ENCODE measurements at regions not wholly inside any gene's neighbourhood (a gene's known extent, or its start where the extent isn't known, plus 50 kb on each side); places are given as distances from the start of the nearest gene placed in this dataset.

DNA sequence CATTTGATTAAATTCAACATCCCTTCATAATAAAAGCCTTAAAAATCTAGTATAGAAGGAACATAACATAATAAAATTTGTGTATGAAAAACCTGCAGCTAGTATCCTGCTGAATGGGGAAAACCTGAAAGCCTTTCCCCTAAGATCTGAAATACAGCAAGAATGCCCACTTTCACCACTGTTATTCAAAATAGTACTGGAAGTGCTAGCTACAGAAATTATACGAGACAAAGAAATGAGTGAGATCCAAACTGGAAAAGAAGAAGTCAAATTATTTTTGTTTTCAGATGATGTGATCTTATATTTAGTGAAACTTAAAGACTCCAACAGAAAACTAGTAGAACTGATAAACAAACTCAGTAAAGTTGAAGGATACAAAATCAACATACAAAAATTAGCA is 152.9 kb downstream of the RTL3 start:
- intact Hi-C loops (cut with DNase I) = no loop called here
- no peak for DNase-seq (ENCODE audit: low spot score)

DNA sequence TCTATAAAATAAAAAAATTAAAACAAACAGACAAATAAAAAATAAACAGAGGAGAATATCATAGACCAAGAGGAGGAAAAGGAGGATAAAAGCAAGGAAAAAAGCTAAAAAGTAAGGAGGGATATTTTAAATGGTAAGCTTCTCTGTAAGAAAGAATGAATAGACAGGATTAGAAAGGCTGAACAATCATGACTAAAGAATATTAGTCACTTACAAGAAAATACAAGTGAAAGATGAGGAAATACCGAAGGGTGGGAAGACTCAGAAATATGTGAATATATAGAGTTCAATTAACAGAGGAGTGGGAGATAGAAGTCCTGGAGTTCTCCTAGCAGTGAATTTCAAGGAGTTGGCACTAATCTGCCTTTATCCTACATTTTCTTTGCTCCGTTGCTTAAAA is 162.6 kb downstream of the RTL3 start:
- DNase-seq (ENCODE audit: low spot score) = no peak
- intact Hi-C loops (cut with DNase I) = no loop called here

- DNase-seq (ENCODE audit: low spot score) = no peak
- intact Hi-C loops (cut with DNase I) = no loop called here
These were observed 165.8 kb upstream of the CYSLTR1 start for GRCh38 chrX:78493180-78493579.

GRCh38 chrX:78476701-78477100 is 149.3 kb upstream of the CYSLTR1 start:
- no peak for DNase-seq (ENCODE audit: low spot score)
- intact Hi-C loops (cut with DNase I) = no loop called here

DNA sequence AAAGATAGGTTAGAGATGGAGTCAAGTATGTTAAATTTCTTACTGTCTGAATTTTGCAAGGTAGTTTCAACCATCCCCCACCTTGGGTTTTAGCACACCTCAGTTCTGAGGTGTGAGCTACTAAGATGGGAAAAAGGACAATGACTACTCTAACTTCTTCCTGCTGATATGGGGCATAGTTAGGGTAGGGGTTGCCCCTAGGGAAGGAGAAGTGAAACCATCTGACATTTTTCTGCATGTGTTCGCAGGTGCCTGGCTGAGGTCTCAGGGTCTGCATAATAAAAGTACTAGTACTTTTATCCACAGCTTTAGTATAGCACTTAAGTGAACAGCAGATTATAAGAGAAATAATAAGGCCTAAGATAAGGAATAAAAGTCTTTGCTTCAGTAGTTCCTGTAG is 129.5 kb upstream of the CYSLTR1 start:
- intact Hi-C loops (cut with DNase I) = no loop called here
- DNase-seq (ENCODE audit: low spot score) = no peak

DNA sequence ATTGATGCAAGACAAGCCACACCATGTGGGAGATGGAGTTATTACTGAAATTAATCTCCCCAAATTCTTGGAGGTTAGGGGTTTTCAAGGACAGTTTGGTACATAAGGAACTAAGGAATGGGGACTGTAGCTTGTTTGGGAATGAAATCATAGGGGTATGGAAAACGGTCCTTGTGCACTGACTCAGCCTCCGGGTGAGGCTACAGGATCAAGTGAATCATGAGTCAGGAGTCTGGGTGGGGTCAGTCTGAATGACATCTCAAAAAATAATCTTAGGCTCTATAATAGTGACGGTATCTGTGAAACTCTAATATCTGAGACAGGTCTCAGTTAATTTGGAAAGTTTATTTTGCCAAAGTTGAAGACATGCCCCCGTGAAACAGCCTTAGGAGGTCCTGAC is 128.5 kb upstream of the CYSLTR1 start:
- no peak for DNase-seq (ENCODE audit: low spot score)
- intact Hi-C loops (cut with DNase I) = no loop called here

DNA sequence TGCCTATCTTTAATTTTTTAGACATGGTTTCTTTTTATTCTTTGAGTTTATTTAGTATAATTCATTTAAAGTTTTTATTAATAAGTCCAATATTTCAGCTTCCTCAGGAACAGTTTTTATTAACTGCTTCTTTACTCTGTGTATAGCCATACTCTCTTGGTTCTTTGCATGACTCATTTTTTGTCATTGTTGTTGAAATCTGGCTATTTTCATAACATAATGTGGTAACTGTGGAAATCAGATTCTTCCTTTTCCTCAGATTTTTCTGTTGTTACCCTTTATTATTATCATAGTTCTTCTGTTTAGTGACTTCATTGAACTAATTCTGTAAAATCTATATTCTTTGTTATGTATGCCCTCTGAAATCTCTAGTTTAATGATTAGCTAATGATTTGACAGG is 124.9 kb upstream of the CYSLTR1 start:
- intact Hi-C loops (cut with DNase I) = no loop called here
- no peak for DNase-seq (ENCODE audit: low spot score)

DNA sequence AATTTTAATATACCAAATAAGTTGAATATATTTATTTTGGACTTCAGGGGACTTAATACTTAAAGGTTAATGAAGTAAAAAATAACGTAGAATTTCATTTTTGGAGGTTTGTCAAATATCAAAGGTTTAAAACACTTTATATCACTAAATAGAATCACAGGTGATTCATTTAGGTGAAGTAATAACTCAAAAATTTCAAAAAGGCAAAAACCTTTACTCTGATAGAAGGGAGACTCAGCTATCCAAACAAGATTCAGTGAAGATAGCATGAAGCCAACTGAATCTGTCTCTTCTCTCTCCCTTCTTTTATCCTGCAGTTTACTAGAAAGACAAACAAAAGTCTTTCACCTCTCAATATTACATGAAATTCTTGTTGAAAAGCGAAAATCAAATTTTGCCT is 110.2 kb upstream of the CYSLTR1 start:
- no peak for DNase-seq (ENCODE audit: low spot score)
- intact Hi-C loops (cut with DNase I) = loop anchor here in 1 of 2 donors (5.0 kb wide), 1 partner anchor 1740 kb away; no protein-coding TSS in a partner anchor

- no peak for DNase-seq (ENCODE audit: low spot score)
- intact Hi-C loops (cut with DNase I) = no loop called here
These were observed 101.8 kb upstream of the CYSLTR1 start for GRCh38 chrX:78429172-78429571.

DNA sequence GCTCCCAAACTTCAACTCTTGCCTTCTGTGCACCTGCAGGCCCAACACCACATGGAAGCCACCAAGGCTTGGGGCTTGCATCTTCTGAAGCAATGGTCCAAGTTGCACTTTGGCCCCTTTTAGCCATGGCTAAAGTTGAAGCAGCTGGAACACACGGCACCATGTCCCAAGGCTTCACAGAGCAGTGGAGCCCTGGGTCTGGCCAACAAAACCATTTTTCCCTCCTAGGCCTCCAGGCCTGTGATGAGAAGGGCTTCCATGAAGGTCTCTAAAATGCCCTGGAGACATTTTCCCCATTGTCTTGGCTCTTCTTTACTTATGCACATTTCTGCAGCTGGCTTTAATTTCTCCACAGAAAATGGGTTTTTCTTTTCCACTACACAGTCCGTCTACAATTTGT is 61.3 kb upstream of the CYSLTR1 start:
- intact Hi-C loops (cut with DNase I) = no loop called here

GRCh38 chrX:78387364-78387763 is 60.0 kb upstream of the CYSLTR1 start:
- intact Hi-C loops (cut with DNase I) = no loop called here
- DNase-seq (ENCODE audit: low spot score) = no peak

More for the DNA sequence above, 61.3 kb upstream of the CYSLTR1 start:
- DNase-seq (ENCODE audit: low spot score) = no peak

GRCh38 chrX:78384486-78384885 is 57.1 kb upstream of the CYSLTR1 start:
- intact Hi-C loops (cut with DNase I) = no loop called here
- DNase-seq (ENCODE audit: low spot score) = no peak

DNA sequence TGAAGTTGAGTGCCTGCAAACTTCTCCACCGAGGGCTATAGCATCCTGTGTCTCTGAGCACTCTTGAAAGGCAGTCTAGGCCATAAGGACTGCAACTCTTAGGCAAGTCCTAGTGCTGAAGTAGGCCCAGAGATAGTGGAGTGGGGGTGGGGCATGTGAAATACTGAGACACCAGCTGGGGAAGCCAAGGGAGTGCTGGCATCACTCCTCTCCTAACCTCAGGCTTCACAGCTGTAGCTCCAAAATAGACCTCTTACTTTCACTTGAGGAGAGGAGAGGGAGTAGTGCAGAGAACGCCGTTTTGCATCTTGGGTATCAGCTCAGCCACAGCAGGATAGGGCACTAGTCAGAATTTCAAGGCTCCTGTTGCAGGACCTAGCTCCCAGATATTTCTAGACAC is 56.2 kb upstream of the CYSLTR1 start:
- intact Hi-C loops (cut with DNase I) = no loop called here
- DNase-seq (ENCODE audit: low spot score) = no peak

DNA sequence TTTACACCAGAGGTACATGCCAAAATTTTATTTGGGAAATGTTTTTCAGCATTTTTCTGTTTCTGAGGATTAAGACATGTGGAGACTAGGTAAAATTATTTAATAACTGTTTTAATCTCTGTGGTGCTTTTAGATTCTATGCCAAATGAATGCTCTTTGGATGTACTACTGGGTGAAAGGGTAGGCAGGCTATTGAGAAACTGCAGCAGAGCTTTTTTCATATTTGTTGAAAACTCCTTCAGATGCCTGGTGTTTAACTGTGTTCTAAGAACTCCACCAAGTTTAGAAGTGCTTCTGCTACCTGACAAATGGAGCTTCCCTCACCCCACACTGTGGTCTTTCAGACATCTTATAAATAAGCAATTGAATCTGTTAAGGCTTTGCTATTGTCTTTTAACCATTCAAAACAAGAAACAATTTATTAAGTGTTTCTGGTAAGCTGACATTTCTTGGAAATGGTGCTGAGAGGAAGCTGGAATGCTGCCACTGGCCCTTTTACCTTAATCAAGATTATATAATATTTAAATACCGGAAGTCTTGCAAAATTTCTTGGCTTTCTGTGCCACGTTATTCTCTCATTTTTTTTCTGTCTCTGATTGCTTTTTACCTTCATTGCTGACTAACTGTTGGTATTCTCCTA is 51.2 kb upstream of the CYSLTR1 start:
- no peak for DNase-seq (ENCODE audit: low spot score)
- intact Hi-C loops (cut with DNase I) = no loop called here
